CD1c-positive myeloid dendritic cell (primary cell): ENCODE measurements at regions not wholly inside any gene's neighbourhood (a gene's known extent, or its start where the extent isn't known, plus 50 kb on each side); places are given as distances from the start of the nearest gene placed in this dataset.
"Not testable (repeated sequence)": the region's sequence is repeated elsewhere in the genome, so short reads cannot be mapped to it uniquely, and the experiment has no call there.

Experiments
- DNase-seq: peaks from one replicate; pipeline ENCODE4 v3.0.0-alpha.2; 2016; ENCODE audit errors: extremely low spot score

DNA sequence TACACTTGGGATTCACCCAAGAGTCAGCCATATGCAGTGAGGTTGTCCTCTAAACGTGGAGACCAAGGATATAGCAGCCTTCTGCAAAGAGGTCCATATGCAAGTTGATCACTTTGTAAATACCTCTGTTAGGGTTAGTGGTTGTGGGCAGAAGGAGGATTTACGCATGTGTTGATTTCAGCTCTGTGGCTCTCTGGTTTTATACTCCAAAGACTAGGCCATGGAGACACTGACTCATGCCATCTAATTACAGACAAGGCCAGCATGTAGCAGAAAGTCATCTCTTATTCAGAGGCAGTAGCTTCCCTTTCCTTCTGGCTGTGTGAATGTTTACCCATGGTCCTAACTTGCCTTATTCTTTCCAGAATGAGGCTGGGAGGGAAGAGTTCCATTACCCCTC, 140.9 kb upstream of the GOLGA6L4 start:
- DNase-seq, result not testable (repeated sequence)

DNA sequence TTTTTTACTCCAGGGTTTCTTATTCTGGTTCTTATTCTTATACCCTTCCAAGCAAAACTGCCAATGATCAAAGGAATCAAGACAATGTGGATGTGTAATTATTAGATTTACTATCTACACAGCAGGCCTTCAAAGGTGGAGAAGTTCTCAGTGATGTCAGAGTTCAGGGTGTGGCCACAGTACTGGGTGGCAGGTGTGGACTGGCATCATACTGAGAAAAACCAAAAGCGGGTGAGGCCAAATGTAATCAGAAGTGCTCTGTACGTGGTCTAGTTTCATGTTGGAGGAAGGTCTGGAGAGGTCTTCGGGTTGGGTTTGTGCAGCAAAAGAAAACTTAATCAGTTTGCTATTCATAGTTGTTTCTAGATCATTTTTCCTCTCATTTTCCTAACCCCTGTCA, 138.5 kb upstream of the GOLGA6L4 start:
- not testable (repeated sequence) for DNase-seq

DNA sequence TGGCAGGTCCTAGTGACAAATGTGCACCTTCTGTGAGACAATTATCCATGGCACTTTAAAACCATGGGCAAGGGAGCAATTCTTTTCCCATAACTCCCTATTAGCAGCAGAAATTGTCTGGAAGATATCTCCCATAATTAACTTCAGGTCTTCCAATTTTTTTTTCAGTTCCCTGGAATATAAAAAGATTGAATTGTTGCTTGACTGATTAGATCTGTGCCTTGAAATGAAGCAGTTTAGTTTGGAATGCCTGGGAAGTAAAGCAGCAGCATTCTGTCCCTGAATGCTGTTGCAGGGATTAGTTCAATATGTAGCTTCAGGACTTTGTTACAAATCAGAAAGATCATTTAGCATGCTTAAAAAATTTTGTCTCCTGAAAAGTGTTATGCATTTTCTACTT, 137.0 kb upstream of the GOLGA6L4 start:
- DNase-seq, result no peak

DNA sequence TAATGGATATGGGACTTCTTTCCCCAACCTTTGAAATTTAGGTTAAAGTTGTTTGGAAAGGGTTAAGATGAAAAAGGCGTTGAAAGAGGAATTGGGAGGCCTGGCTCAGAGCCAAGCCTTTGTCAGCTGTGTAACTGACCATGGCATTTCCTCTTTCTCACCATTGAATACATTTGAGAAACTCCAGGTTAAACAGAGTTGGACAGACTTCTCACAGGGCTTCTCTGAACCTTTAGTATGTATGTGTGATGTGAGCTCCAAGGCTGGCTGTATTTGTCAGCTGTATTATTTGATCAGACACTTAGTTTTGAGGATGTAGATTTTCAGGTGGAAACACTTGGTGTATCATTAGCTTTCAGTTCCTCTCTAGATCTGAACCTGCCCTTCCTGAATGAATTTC, 136.4 kb upstream of the GOLGA6L4 start:
- DNase-seq, result peak; percentile 72

DNA sequence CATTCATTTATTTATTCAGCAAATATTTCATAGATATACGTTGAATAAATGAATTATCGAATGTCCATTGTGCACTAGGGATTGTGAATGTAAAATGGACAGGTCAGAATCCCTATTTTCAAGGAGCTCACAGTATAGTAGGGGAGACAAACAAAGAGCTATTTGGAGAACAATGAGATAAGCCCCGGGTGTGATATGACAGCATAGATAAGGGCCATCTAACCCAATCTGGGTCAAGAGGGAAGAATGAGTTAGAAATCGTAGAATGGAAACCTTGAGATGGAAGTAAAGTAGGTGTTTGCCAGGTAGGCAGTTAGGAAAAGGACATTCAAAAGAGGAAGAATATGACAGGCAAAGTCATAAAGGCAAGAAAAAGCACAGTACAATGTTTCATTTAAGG, 132.2 kb upstream of the GOLGA6L4 start:
- no peak for DNase-seq

DNA sequence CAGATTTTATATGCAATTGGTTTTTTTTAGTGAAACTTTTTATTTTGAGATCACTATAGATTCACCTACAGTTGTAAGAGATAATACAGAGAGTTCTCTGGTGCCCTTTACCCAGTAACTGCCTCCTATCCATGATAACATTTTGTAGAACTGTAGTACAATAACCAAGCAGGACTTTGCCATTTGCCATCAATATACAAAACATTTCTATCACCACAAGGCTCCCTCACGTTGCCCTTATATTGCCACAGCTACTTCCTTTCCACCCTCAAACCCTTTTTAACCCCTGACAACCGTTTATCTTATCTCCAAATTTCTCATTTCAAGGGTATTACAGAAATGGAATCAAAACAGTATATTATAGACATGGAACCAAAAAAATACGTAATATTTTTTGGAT, 130.7 kb upstream of the GOLGA6L4 start:
- DNase-seq, result no peak

DNA sequence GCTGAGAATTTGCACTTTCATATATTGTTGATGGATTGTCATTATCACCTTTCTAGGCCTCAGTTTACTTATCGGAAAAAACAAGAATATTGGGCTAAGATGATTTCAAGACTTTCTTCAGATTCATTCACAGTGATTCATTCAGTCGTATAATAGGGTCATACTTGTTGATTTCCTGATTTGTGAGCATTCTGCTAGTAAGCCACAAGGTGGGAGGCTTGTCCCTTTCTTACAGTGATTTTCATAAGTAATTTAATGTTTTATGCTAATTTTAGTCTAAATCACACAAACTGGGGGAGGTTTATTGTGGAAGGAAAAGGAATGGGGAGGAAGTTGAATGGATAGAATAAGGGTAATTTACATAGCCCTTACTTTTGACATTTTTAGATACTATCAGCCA, 126.8 kb upstream of the GOLGA6L4 start:
- no peak for DNase-seq

DNA sequence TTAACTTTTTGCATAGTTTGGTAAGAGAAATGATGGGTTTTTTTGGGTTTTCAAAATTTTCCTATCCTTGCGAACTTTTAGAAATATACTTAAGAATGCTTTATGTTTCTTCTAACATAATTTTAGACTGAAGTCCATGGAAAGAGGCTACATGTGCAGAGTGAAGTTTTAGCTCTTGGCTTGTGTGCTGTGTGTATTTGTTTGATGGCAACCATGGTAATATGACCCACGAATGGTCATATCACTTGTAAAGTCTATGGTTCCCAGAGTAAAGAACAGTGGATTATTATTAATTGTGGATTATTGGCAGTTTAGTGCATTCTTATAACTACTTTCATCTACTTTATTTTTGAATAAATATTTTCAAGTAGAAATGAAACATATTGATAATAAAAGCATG, 124.0 kb upstream of the GOLGA6L4 start:
- DNase-seq, result no peak

DNA sequence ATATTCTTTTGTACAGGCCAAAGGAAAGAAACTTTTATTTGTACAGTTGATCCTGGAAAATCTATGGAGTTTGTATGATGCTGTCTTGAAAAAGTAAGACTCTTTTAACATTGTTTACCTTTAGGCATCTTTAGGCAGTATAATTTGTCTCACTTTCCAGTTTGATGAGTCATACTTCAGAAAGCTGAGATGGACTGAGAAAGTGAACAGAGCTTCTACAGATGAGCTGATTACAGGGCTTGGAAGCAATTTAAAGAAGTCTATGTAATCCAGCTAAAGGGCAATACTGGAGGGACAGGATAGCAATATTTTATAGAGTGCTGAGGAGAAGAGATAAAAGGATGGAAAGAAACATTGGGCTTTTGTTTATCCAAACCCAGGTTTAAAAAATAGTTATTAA, 123.5 kb upstream of the GOLGA6L4 start:
- no peak for DNase-seq

DNA sequence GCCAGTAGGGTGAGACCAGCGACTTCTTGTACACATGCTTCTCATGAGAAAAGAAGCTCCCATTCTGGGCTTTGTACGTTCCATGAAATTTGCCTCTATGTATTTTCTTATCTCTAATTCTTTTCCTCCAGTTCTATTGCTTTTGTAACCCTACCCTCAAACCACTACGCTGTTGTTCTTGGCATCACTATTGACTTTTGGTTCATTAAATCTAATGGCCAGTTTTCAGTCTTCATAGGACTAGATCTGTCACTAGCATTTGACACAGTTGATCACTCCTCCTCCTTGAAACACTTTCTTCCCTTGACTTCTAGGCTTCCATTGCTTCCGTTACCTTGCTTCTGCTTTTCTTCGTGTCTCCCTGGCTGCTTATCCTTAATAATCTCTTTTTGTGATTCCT, 121.7 kb upstream of the GOLGA6L4 start:
- no peak for DNase-seq

DNA sequence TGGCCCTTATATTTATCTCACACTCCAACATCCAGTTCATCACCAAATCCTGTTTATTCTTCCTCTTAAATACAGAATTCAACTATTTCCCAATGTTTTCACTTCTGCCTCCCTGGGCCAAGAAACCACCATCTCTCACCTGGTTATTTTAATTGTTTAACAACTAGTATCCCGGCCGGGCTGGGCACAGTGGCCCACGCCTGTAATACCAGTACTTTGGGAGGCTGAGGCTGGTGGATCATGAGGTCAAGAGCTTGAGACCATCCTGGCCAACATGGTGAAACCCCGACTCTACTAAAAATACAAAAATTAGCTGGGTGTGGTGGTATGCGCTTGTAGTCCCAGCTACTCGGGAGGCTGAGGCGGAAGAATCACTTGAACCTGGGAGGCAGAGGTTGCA, 120.9 kb upstream of the GOLGA6L4 start:
- not testable (repeated sequence) for DNase-seq

DNA sequence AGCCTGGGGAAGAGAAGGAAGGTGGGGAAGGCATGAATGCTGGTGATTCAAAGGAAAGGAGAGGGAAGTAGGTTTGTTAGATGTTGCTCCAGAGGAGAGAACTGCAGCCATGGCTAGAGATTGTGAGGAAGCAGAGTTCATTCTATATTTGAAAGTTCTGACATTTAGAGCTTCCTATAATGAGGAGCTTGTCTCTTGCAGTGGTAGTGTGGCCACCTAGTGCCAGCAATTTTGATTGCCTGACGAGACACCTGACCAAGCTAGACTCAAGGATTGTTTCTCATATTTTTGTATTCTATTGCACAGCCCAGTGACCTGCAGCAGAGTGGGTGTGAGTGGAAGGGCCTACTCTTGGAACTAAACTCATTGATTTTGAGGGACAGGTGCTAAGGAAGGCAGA, 116.2 kb upstream of the GOLGA6L4 start:
- DNase-seq, result not testable (repeated sequence)

DNA sequence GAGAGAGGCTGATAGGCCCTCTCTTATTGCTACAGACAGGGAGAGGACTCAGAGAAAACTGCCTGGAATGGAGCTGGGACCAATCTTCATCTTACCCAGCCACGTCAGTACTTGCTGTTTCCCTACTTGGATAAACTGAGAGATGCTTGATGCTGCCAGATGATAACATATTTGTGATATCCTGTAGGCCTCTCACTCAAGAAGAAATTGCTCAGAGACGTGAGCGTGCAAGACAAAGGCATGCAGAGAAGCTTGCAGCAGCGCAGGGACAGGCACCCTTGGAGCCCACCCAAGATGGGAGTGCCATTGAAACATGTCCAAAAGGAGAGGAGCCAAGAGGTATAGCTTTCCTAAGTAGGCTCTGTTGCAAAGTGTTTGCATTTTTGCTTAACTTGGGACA, 114.7 kb upstream of the GOLGA6L4 start:
- DNase-seq, result not testable (repeated sequence)

DNA sequence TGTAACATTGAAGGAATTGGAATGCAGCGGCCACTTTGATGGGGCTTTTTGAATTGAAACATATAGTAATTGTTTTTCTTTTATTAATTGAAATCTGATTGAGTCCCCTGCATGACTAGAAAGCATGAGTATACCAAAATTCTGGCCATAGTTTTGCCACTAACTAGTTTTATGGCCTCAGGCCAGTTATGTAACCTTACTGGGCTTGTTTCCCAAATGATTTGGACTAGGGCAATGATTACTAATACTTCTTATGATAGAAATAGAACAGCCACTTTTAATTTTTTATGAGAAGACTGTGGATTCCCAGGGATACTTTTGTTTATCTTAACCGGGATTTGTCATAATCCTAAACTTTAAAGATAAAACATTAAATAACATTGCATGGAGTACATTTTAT, 106.9 kb upstream of the GOLGA6L4 start:
- DNase-seq, result not testable (repeated sequence)

DNA sequence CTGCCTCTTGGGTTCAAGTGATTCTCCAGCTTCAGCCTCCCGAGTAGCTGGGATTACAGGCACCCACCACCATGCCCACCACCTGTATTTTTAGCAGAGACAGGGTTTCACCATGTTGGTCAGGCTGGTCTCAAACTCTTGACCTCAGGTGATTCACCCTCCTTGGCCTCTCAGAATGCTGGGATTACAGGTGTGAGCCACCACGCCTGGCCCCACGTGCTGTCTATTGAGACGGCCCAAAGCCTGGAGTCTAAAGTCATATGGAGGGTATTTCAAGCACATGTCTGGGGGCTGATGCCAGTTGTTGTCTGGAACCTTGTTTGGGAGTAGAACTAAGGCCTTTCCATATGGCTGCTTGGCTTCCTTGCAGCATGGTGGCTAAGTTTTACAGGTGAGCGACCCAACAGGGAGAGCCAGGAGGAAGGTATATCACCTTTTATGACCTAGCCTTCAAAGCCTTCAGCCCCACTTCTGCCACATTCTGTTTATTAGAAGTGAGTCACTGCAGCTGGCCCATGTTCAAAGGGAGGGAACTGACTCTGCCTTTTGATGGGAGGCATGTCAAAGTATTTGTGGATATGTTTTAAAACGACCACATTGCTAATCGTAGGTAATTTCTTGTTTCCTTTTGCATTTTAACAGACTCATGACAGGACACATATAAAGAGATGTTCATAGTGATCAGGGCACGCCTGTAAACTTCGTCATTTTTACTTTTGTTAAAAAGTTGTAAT, 105.3 kb upstream of the GOLGA6L4 start:
- DNase-seq, result not testable (repeated sequence)

DNA sequence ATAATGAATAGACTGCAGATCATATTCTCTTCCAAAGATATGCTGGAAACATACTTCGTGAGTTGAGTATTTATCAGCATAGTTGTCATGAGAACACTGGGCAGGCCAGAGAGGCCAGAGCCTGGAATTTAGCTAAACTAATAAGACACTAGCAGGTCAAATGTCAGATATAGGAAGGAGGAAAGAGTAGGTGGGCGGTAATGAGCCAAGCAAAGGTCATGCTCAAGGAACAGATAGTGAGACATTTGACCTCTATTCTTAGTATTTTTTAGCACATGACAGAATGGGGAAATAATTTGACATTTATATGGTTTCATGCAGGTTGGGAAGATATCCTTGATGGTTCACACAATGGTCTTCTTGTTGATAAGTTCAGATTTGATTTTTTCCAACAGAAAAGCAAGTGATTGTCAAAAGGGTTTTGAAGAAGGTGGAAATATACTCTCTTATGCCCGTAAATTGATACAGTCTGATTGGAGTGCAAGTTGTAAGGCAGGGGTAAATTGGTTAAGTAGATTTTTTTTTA, 99.6 kb upstream of the GOLGA6L4 start:
- peak; percentile 12 for DNase-seq

DNA sequence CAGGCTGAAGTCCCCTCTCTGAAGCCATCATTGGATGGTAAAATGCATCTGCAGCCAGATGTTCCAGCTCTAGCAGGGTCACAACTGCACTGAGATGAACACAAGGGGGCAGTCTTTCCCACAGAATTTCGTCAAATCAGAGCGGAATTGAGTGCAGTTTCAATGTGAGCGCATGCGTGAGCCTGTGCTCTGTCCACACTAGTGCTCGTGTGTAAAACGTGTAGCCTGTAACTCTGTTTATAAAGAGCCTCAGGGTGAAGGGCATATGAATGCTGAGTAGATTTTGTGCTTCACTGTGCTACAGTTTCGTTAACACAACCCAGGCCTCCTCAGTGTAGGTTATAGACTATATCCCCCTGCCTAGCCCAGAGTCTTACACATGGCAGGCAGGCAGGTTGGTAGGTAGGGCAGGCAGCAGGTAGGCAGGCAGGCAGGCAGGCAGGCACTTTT, 92.7 kb upstream of the GOLGA6L4 start:
- DNase-seq, result peak; percentile 90

DNA sequence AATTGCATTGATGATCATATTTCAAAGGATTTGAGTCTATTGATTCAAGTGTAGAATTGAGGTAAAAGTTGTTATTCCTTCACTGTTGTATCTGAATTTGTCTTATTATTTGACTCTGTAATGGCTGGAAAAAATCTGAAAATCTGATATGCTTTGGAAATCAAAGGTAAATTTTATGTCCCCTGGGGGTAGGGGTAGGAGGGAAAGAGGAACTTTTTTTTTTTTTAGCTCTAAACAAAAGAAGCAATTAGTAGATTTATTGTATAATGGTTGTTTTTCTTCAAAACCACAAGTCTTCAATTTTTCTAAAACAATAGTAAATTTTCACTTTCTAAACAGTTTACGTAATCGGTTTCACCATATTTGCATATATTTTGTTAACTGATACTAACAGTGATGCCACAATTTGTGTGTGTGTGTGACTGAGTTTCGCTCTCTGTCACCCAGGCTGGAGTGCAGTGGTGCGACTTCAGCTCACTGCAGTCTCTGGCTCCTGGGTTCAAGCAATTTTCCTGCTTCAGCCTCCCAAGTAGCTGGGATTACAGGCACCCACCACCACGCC, 91.7 kb upstream of the GOLGA6L4 start:
- no peak for DNase-seq

DNA sequence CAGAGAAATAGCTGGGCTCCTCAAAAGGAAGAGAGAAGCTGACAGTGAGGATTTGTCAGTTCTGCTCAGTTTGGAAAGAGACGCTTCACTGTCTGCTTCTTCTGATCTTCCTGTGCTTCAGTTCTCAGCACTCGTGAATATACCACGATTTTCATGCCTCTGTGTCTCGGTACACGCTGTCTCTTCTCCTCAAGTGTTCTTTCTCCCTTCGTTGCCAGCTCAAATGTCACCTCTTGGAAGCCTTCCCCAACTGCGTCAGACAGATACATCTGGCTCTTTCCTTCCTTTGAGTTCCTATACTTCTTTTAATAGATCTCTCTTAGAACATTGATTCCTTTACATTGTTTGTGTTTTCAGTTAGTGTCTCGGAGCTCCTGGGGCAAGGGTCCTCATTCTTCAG, 90.6 kb upstream of the GOLGA6L4 start:
- DNase-seq, result not testable (repeated sequence)

DNA sequence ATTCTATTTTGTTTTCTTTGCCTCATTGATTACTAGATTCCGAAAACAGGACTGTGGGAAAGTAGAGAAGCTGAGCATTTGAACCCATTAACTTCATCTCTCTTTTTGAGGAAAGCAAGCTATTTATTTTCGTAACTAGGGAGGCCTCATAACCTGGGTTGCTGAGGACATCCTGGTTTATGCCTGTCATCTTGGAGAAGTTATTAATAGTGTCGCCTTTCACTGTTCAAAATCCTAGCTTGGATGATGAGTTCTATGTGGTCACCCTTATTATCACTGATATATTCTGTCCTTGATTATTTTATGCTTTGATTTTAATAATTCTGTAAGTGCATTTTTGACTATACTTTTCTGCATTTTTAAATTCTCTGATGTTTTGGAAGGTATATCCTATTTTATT, 89.3 kb upstream of the GOLGA6L4 start:
- not testable (repeated sequence) for DNase-seq

DNA sequence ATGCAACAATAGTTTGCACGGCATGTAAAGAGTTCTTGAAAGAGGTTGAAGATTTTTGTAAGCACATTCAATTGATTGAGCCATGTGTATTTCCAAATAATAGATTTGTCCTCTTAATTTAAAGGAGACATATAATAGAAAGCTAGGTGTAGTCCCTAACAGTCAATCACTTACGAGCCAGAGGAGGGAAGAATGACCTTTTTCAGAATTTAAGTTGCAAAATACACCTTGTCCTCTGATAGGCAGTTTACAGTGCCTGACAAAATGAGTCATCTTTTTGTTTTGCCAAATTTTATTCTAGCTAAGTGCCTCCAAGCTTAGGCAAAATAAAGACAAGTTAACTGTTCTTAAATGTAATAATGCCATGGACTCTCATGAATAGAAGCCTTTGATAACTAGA, 88.3 kb upstream of the GOLGA6L4 start:
- DNase-seq, result not testable (repeated sequence)

DNA sequence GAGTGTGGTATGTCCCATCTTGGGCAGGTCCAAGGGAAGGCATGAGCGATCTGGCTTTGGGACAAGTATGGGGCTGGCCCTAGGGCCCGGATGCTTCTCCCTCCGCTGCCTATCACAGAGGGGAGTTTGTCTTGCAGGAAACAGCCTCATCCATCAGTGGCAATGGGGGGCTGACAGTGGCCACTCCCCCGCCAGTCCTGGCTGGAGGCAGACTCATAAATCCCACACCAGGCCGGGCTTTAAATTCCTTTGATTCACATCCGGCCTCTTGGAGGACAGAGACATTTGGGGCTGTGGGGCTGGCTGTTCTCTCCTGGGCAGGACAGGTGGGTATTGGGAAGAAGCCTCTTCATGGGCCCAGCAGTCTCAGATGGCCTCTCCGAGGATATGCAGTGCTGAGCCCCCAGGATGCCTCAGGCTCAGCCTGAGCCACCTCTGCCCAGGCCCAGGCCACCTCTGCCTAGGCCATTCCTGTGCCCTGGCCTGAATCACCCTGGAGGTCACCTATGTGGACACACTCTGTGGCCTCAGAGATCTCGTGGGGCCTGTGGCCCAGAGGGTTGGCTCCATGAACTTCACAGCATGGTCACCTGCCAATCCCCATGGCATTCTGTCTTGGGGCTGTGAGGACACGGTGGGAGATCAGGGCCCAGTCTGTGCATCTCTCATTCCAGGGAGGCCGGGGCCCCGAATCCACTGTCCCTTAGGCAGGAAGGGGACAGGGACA, 84.2 kb upstream of the GOLGA6L4 start:
- DNase-seq, result no peak
